CD1c-positive myeloid dendritic cell (primary cell): ENCODE measurements at regions not wholly inside any gene's neighbourhood (a gene's known extent, or its start where the extent isn't known, plus 50 kb on each side); places are given as distances from the start of the nearest gene placed in this dataset.
A peak's percentile ranks its signal among the peaks of the same experiment; 100 is the strongest.
"Not testable (repeated sequence)": the region's sequence is repeated elsewhere in the genome, so short reads cannot be mapped to it uniquely, and the experiment has no call there.

Source experiments
- DNase-seq: peaks from one replicate; pipeline ENCODE4 v3.0.0-alpha.2; 2016; ENCODE audit errors: extremely low spot score

GRCh38 chr1:120357046-120357445, 57.8 kb upstream of the NBPF8 start:
- peak; percentile 40 for DNase-seq

GRCh38 chr1:120356170-120356569, 58.7 kb upstream of the NBPF8 start:
- peak; percentile 1 for DNase-seq

GRCh38 chr1:120354618-120355184, 60.1 kb upstream of the NBPF8 start:
- DNase-seq: peak; percentile 73

GRCh38 chr1:120342231-120343073, 72.4 kb upstream of the NBPF8 start:
- not testable (repeated sequence) for DNase-seq

GRCh38 chr1:120341756-120342155, 73.1 kb upstream of the NBPF8 start:
- not testable (repeated sequence) for DNase-seq

- DNase-seq: not testable (repeated sequence)
Measured at GRCh38 chr1:120340838-120341751, 73.7 kb upstream of the NBPF8 start.

GRCh38 chr1:120315738-120316137, 99.1 kb upstream of the NBPF8 start:
- not testable (repeated sequence) for DNase-seq

- DNase-seq: not testable (repeated sequence)
Measured at GRCh38 chr1:120311930-120312329, 102.9 kb upstream of the NBPF8 start.

- DNase-seq: not testable (repeated sequence)
Measured at GRCh38 chr1:120308940-120309578, 105.8 kb upstream of the NBPF8 start.

GRCh38 chr1:120305046-120305445, 109.8 kb upstream of the NBPF8 start:
- DNase-seq: not testable (repeated sequence)

- not testable (repeated sequence) for DNase-seq
Measured at GRCh38 chr1:120304341-120304740, 110.5 kb upstream of the NBPF8 start.

- DNase-seq: not testable (repeated sequence)
Measured at GRCh38 chr1:120299433-120300057, 115.3 kb upstream of the NBPF8 start.

- not testable (repeated sequence) for DNase-seq
Measured at GRCh38 chr1:120298487-120298886, 116.3 kb upstream of the NBPF8 start.

GRCh38 chr1:120297345-120297953, 117.4 kb upstream of the NBPF8 start:
- not testable (repeated sequence) for DNase-seq

- DNase-seq: not testable (repeated sequence)
Measured at GRCh38 chr1:120290105-120290504, 113.8 kb upstream of the SEC22B start.

GRCh38 chr1:120289601-120290074, 113.3 kb upstream of the SEC22B start:
- DNase-seq: not testable (repeated sequence)

GRCh38 chr1:120288814-120289600, 112.7 kb upstream of the SEC22B start:
- DNase-seq: not testable (repeated sequence)

GRCh38 chr1:120288167-120288566, 111.8 kb upstream of the SEC22B start:
- DNase-seq: not testable (repeated sequence)

GRCh38 chr1:120282744-120283464, 106.6 kb upstream of the SEC22B start:
- DNase-seq: not testable (repeated sequence)
